ENCODE measurements at regions not wholly inside any gene's neighbourhood (a gene's known extent, or its start where the extent isn't known, plus 50 kb on each side); places are given as distances from the start of the nearest gene placed in this dataset.

DNA sequence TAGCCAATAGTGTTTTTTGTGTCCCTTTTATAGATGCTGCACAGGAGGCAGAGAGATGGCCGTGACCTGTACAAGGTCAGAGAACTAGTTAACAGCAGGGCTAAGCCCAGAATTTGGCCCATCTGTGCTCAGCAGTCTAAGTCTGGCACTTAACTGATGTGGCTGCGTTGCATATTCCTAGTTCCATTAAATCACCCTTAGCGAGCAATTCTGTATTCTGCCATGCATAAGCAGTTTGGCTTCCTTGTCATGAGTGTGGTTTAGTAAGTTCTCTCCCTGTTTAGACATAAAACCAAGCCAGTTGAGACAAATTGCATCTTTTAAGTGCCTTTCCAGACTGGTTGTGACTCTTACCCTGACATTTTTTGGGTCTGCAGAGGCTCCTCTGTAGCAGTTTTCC is 230.6 kb upstream of the TENM4 start:
- Histone ChIP-seq H3K27ac (replicated peaks) (no peak overlapping the region), H3K4me3 (replicated peaks; ENCODE audit: insufficient read depth, low read length) (no peak overlapping the region), H3K27me3 (ENCODE audit: insufficient read depth, poor library complexity, severe bottlenecking) (no peaks in the 10 kb centered on the region)
- DNase-seq (ENCODE audit: low read depth in 1 of 2, low spot score in 1 of 2): no peak
- TF ChIP-seq POLR2AphosphoS5 (IDR thresholded peaks at IDR 0.05; ENCODE audit: low read depth): no peak
- TF ChIP-seq SPI1 (IDR thresholded peaks at IDR 0.05; ENCODE audit: borderline replicate concordance, low read depth): no peak
- no peak for TF ChIP-seq GABPA (IDR thresholded peaks at IDR 0.05; ENCODE audit: low read depth)
- TF ChIP-seq, protein P1, sequence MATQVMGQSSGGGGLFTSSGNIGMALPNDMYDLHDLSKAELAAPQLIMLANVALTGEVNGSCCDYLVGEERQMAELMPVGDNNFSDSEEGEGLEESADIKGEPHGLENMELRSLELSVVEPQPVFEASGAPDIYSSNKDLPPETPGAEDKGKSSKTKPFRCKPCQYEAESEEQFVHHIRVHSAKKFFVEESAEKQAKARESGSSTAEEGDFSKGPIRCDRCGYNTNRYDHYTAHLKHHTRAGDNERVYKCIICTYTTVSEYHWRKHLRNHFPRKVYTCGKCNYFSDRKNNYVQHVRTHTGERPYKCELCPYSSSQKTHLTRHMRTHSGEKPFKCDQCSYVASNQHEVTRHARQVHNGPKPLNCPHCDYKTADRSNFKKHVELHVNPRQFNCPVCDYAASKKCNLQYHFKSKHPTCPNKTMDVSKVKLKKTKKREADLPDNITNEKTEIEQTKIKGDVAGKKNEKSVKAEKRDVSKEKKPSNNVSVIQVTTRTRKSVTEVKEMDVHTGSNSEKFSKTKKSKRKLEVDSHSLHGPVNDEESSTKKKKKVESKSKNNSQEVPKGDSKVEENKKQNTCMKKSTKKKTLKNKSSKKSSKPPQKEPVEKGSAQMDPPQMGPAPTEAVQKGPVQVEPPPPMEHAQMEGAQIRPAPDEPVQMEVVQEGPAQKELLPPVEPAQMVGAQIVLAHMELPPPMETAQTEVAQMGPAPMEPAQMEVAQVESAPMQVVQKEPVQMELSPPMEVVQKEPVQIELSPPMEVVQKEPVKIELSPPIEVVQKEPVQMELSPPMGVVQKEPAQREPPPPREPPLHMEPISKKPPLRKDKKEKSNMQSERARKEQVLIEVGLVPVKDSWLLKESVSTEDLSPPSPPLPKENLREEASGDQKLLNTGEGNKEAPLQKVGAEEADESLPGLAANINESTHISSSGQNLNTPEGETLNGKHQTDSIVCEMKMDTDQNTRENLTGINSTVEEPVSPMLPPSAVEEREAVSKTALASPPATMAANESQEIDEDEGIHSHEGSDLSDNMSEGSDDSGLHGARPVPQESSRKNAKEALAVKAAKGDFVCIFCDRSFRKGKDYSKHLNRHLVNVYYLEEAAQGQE (IDR thresholded peaks at IDR 0.05; ENCODE audit: insufficient replicate concordance, low read depth): no peak

DNA sequence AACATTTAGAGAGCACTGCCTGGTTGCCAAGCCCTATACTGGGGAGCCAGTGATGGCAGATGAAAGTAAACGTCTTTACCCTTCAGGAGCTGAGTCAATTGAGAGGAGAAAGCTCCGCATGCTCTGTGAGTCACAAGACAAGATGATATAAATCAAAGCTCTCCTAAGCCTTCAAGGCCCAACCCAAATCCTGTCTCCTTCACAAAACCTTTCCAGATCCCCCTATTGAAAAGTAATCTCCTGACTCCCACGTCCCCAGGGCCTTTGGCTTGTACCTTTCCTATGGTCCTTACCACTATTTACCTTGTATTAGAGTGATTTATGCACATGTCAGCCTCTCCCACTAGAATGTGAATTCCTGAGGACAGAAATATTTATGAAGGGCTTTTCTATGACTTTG is 230.1 kb upstream of the TENM4 start:
- TF ChIP-seq POLR2AphosphoS5 (IDR thresholded peaks at IDR 0.05; ENCODE audit: low read depth) (no peak), SPI1 (IDR thresholded peaks at IDR 0.05; ENCODE audit: borderline replicate concordance, low read depth) (no peak), GABPA (IDR thresholded peaks at IDR 0.05; ENCODE audit: low read depth) (no peak)
- TF ChIP-seq, protein P1 (IDR thresholded peaks at IDR 0.05; ENCODE audit: insufficient replicate concordance, low read depth): no peak
- TF ChIP-seq, protein P2, sequence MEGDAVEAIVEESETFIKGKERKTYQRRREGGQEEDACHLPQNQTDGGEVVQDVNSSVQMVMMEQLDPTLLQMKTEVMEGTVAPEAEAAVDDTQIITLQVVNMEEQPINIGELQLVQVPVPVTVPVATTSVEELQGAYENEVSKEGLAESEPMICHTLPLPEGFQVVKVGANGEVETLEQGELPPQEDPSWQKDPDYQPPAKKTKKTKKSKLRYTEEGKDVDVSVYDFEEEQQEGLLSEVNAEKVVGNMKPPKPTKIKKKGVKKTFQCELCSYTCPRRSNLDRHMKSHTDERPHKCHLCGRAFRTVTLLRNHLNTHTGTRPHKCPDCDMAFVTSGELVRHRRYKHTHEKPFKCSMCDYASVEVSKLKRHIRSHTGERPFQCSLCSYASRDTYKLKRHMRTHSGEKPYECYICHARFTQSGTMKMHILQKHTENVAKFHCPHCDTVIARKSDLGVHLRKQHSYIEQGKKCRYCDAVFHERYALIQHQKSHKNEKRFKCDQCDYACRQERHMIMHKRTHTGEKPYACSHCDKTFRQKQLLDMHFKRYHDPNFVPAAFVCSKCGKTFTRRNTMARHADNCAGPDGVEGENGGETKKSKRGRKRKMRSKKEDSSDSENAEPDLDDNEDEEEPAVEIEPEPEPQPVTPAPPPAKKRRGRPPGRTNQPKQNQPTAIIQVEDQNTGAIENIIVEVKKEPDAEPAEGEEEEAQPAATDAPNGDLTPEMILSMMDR (IDR thresholded peaks at IDR 0.05; ENCODE audit: insufficient read depth, low read length): no peak
- no peak for DNase-seq (ENCODE audit: low read depth in 1 of 2, low spot score in 1 of 2)
- H3K4me3 ChIP-seq (replicated peaks; ENCODE audit: insufficient read depth, low read length): no peak overlapping the region
- H3K27me3 ChIP-seq (ENCODE audit: insufficient read depth, poor library complexity, severe bottlenecking): no peaks in the 10 kb centered on the region
- H3K27ac ChIP-seq (replicated peaks): no peak overlapping the region

DNA sequence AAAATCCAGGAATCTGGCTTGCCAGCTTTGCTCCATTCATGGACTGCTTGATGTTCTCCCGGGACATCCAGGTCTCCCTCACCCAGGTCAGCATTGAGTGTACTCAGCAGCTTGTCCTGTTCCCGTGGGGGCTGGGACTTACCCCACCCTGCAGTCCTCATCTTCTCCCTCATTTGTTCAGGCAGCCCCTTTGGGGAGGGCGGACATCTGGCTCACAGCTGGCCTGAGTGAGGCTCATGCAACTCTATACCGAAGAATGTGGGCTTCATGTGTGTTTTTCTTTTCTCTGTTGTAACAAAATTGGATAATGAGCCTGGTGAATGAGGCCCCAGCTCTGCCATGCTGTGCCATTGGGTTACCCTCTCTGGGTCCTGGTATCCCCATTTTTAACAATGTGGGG is 227.7 kb upstream of the TENM4 start:
- no peaks in the 10 kb centered on the region for H3K27me3 ChIP-seq (ENCODE audit: insufficient read depth, poor library complexity, severe bottlenecking)
- H3K27ac ChIP-seq (replicated peaks): no peak overlapping the region
- no peak for DNase-seq (ENCODE audit: low read depth in 1 of 2, low spot score in 1 of 2)
- no peak overlapping the region for H3K4me3 ChIP-seq (replicated peaks; ENCODE audit: insufficient read depth, low read length)
- no peak for TF ChIP-seq SPI1 (IDR thresholded peaks at IDR 0.05; ENCODE audit: borderline replicate concordance, low read depth)
- TF ChIP-seq, protein P2 (IDR thresholded peaks at IDR 0.05; ENCODE audit: insufficient read depth, low read length): no peak
- no peak for TF ChIP-seq GABPA (IDR thresholded peaks at IDR 0.05; ENCODE audit: low read depth)
- TF ChIP-seq POLR2AphosphoS5 (IDR thresholded peaks at IDR 0.05; ENCODE audit: low read depth): no peak
- TF ChIP-seq, protein P1 (IDR thresholded peaks at IDR 0.05; ENCODE audit: insufficient replicate concordance, low read depth): no peak

All from HL-60 (cell line).